GM06990 (cell line): ENCODE measurements at regions not wholly inside any gene's neighbourhood (a gene's known extent, or its start where the extent isn't known, plus 50 kb on each side); places are given as distances from the start of the nearest gene placed in this dataset.

Experiments
- DNase-seq: peaks from one replicate; pipeline ENCODE4 v3.0.0-alpha.2; 2011; ENCODE audit not compliant: insufficient read length; ENCODE audit errors: extremely low read depth
- H3K27me3 ChIP-seq: replicated peaks from 2 replicates; pipeline ENCODE4 v1.6.0; 2011; ENCODE audit warnings: low read length; ENCODE audit not compliant: control insufficient read depth, insufficient read depth
- H3K36me3 ChIP-seq: 2 replicates; pipeline ENCODE4 v1.5.1; 2011; ENCODE audit warnings: low read length; ENCODE audit not compliant: control insufficient read depth, insufficient read depth
- H3K4me3 ChIP-seq: replicated peaks from 2 replicates; pipeline ENCODE4 v1.5.1; 2011; ENCODE audit warnings: low read depth, mild to moderate bottlenecking, control low read depth, low read length
- TF ChIP-seq, protein P1 (sequence below): IDR thresholded peaks from 2 replicates; pipeline ENCODE4 v1.5.1; 2011; ENCODE audit warnings: low read length, control low read depth, mild to moderate bottlenecking, inconsistent platforms; ENCODE audit not compliant: insufficient read depth, poor library complexity, severe bottlenecking

- DNase-seq: no peak
- TF ChIP-seq, protein P1, sequence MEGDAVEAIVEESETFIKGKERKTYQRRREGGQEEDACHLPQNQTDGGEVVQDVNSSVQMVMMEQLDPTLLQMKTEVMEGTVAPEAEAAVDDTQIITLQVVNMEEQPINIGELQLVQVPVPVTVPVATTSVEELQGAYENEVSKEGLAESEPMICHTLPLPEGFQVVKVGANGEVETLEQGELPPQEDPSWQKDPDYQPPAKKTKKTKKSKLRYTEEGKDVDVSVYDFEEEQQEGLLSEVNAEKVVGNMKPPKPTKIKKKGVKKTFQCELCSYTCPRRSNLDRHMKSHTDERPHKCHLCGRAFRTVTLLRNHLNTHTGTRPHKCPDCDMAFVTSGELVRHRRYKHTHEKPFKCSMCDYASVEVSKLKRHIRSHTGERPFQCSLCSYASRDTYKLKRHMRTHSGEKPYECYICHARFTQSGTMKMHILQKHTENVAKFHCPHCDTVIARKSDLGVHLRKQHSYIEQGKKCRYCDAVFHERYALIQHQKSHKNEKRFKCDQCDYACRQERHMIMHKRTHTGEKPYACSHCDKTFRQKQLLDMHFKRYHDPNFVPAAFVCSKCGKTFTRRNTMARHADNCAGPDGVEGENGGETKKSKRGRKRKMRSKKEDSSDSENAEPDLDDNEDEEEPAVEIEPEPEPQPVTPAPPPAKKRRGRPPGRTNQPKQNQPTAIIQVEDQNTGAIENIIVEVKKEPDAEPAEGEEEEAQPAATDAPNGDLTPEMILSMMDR: no peak
- Histone ChIP-seq H3K27me3 (no peaks in the 10 kb centered on the region), H3K36me3 (no peaks in the 10 kb centered on the region), H3K4me3 (no peak overlapping the region)
Observed at GRCh38 chr7:45416846-45417245, 157.3 kb upstream of the ADCY1 start.

GRCh38 chr7:45417268-45417667, 156.9 kb upstream of the ADCY1 start:
- Histone ChIP-seq H3K27me3 (no peaks in the 10 kb centered on the region), H3K36me3 (no peaks in the 10 kb centered on the region), H3K4me3 (no peak overlapping the region)
- DNase-seq: no peak
- TF ChIP-seq, protein P1: no peak

GRCh38 chr7:45417735-45418134, 156.4 kb upstream of the ADCY1 start:
- DNase-seq: no peak
- Histone ChIP-seq H3K4me3 (no peak overlapping the region), H3K36me3 (no peaks in the 10 kb centered on the region), H3K27me3 (no peaks in the 10 kb centered on the region)
- TF ChIP-seq, protein P1: no peak

DNA sequence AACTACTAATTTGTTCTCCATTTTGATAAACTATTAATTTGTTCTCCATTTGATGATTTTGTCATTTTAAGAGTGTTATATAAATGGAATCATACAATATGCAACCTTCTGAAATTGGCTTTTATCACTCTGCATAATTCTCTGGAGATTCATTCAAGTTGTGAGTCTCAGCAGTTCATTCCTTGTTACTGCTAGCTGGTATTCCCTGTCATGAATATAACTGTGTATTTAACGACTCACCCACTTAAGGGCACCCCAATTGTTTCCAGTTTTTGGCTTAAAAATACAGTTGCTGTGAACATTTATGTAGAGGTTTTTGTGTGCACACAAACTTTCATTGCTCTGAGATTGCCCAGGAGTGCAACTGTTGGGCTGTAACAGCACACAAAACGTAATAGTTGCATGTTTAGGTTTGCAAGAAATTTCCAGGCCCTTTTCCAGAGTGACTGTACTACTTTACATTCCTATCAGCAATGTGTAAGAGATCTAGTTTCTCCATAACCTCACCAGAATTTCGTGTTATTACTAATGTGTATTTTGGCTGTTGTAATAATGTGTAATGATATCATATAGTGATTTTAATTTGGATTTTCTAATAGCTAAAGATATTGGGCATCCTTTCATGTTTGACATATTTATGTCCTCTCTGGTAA, 153.2 kb upstream of the ADCY1 start:
- Histone ChIP-seq H3K36me3 (no peaks in the 10 kb centered on the region), H3K27me3 (no peaks in the 10 kb centered on the region), H3K4me3 (no peak overlapping the region)
- DNase-seq: no peak
- TF ChIP-seq, protein P1: no peak

DNA sequence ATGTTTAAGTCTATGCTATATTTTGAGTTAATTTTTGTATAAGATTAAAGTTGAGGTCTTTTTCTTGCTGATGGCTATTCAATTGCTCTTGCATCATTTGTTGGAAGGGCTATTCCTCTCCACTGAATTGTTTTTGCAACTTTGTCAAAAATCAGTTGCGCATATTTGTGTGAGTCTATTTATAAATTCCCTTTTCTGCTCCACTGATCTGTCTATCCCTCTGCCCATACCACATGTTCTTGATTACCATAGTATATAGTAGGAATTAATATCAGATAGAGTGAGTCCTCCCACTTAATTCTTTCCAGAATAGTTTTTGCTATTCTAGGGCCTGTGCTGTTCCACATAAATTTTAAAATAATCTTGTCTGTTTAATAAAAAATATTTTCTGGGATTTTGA, 152.4 kb upstream of the ADCY1 start:
- DNase-seq: no peak
- no peaks in the 10 kb centered on the region for H3K27me3 ChIP-seq
- H3K4me3 ChIP-seq: no peak overlapping the region
- no peaks in the 10 kb centered on the region for H3K36me3 ChIP-seq
- TF ChIP-seq, protein P1: no peak

GRCh38 chr7:45430397-45430796, 143.8 kb upstream of the ADCY1 start:
- TF ChIP-seq, protein P1: no peak
- no peak overlapping the region for H3K4me3 ChIP-seq
- no peak for DNase-seq
- no peaks in the 10 kb centered on the region for H3K36me3 ChIP-seq
- no peaks in the 10 kb centered on the region for H3K27me3 ChIP-seq
